Ishikawa (cell line): ENCODE measurements at regions not wholly inside any gene's neighbourhood (a gene's known extent, or its start where the extent isn't known, plus 50 kb on each side); places are given as distances from the start of the nearest gene placed in this dataset.

Source experiments
- CEBPB ChIP-seq: IDR thresholded peaks from 2 replicates; pipeline ENCODE4 v1.6.1; 2012
- CREB1 ChIP-seq: IDR thresholded peaks from 2 replicates; pipeline ENCODE4 v1.6.1; 2012; ENCODE audit warnings: low read depth
- EGR1 ChIP-seq: IDR thresholded peaks from 2 replicates; pipeline ENCODE4 v1.6.1; 2012
- EP300 ChIP-seq: IDR thresholded peaks from 2 replicates; pipeline ENCODE4 v1.6.1; 2012; ENCODE audit warnings: borderline replicate concordance
- FOXM1 ChIP-seq: IDR thresholded peaks from 2 replicates; pipeline ENCODE4 v1.6.1; 2012; ENCODE audit warnings: low read depth, borderline replicate concordance
- MAX ChIP-seq: IDR thresholded peaks from 2 replicates; pipeline ENCODE4 v1.6.1; 2012
- NFIC ChIP-seq: IDR thresholded peaks from 2 replicates; pipeline ENCODE4 v1.6.1; 2012
- RAD21 ChIP-seq: IDR thresholded peaks from 2 replicates; pipeline ENCODE4 v1.6.1; 2012; ENCODE audit warnings: low read depth
- REST ChIP-seq: IDR thresholded peaks from 2 replicates; pipeline ENCODE4 v1.6.1; 2012; ENCODE audit warnings: low read depth, mild to moderate bottlenecking
- TAF1 ChIP-seq: IDR thresholded peaks from 2 replicates; pipeline ENCODE4 v1.6.1; 2012; ENCODE audit warnings: low read depth, mild to moderate bottlenecking
- TCF12 ChIP-seq: IDR thresholded peaks from 2 replicates; pipeline ENCODE4 v1.6.1; 2012; ENCODE audit warnings: low read depth
- TEAD4 ChIP-seq: IDR thresholded peaks from 2 replicates; pipeline ENCODE4 v1.6.1; 2012
- USF1 ChIP-seq: IDR thresholded peaks from 2 replicates; pipeline ENCODE4 v1.6.1; 2012
- YY1 ChIP-seq: IDR thresholded peaks from 2 replicates; pipeline ENCODE4 v1.6.1; 2012; ENCODE audit warnings: low read depth
- ZBTB7A ChIP-seq: IDR thresholded peaks from 2 replicates; pipeline ENCODE4 v1.6.1; 2012; ENCODE audit warnings: low read depth

- TF ChIP-seq TCF12 (no peak), TAF1 (no peak), ZBTB7A (no peak), NFIC (no peak), EP300 (no peak), TEAD4 (no peak), EGR1 (no peak), CEBPB (no peak)
Measured at GRCh38 chr6:3671382-3671781, 80.1 kb downstream of the PXDC1 start.

GRCh38 chr6:3670356-3670755, 81.2 kb downstream of the PXDC1 start:
- TF ChIP-seq USF1 (no peak), NFIC (no peak), TEAD4 (no peak), RAD21 (no peak), MAX (no peak), CEBPB (no peak), EP300 (no peak)

GRCh38 chr6:3669916-3670315, 81.6 kb downstream of the PXDC1 start:
- no peak for TF ChIP-seq EGR1
- no peak for TF ChIP-seq TEAD4
- no peak for TF ChIP-seq FOXM1
- no peak for TF ChIP-seq TCF12
- TF ChIP-seq EP300, result no peak
- no peak for TF ChIP-seq RAD21
- TF ChIP-seq ZBTB7A, result no peak
- TF ChIP-seq NFIC, result no peak
- no peak for TF ChIP-seq YY1
- no peak for TF ChIP-seq USF1
- no peak for TF ChIP-seq CEBPB
- TF ChIP-seq CREB1, result no peak
- TF ChIP-seq MAX, result no peak
- TF ChIP-seq TAF1, result no peak
- TF ChIP-seq REST, result no peak

GRCh38 chr6:3665608-3666007, 85.9 kb downstream of the PXDC1 start:
- TF ChIP-seq RAD21 (no peak), MAX (no peak), CEBPB (no peak), NFIC (no peak)

- TF ChIP-seq TCF12 (no peak), USF1 (no peak), RAD21 (no peak), MAX (no peak), ZBTB7A (no peak), YY1 (no peak), CREB1 (no peak), EGR1 (no peak), TAF1 (no peak), CEBPB (no peak), EP300 (no peak), REST (no peak), FOXM1 (no peak), NFIC (no peak), TEAD4 (no peak)
Measured at GRCh38 chr6:3664625-3665041, 86.9 kb downstream of the PXDC1 start.

- TF ChIP-seq TEAD4 (no peak), FOXM1 (no peak), TAF1 (no peak), YY1 (no peak), CEBPB (no peak), EGR1 (no peak), MAX (no peak), ZBTB7A (no peak), NFIC (no peak), RAD21 (no peak)
Measured at GRCh38 chr6:3663811-3664210, 87.7 kb downstream of the PXDC1 start.
